Keratinocyte (primary cell): ENCODE measurements at regions not wholly inside any gene's neighbourhood (a gene's known extent, or its start where the extent isn't known, plus 50 kb on each side); places are given as distances from the start of the nearest gene placed in this dataset.

Source experiments
- EZH2 ChIP-seq: IDR thresholded peaks from one replicate; pipeline ENCODE4 v1.6.1; 2012; ENCODE audit warnings: inconsistent platforms, mild to moderate bottlenecking, low read length, moderate library complexity
- TF ChIP-seq, protein P1 (sequence below), 3 experiments: IDR thresholded peaks in 1 of 3; conservative IDR thresholded peaks in 1 of 3; optimal IDR thresholded peaks in 1 of 3; 2 replicates in 2 of 3; 3 replicates in 1 of 3; pipeline versions ENCODE3 to v1.5.1; 2011; ENCODE audit warnings: low read length in 3 of 3, mild to moderate bottlenecking in 3 of 3, moderate library complexity in 2 of 3, control low read depth in 1 of 3, inconsistent platforms in 1 of 3; ENCODE audit not compliant: insufficient read depth in 2 of 3; ENCODE audit errors: extremely low read depth in 1 of 3

DNA sequence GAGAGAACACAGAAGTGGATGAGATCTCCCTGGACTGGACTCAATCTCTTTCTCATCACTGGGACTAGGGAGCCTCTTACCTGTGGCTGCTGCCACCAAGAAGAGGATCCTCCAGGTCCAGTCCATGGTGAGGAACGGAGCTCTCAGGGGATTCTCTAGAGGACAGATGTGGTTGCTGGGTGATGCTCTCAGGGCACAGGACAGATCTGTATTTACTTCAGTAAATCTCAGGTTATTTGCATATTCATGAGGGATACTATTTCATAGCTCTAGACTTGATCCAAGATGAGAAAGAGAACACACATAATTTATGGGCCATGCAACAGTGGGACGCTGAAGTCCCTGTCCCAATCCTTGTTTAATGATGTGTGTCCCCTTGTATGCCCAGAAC is 460.5 kb downstream of the TMEM121 start:
- TF ChIP-seq, protein P1, sequence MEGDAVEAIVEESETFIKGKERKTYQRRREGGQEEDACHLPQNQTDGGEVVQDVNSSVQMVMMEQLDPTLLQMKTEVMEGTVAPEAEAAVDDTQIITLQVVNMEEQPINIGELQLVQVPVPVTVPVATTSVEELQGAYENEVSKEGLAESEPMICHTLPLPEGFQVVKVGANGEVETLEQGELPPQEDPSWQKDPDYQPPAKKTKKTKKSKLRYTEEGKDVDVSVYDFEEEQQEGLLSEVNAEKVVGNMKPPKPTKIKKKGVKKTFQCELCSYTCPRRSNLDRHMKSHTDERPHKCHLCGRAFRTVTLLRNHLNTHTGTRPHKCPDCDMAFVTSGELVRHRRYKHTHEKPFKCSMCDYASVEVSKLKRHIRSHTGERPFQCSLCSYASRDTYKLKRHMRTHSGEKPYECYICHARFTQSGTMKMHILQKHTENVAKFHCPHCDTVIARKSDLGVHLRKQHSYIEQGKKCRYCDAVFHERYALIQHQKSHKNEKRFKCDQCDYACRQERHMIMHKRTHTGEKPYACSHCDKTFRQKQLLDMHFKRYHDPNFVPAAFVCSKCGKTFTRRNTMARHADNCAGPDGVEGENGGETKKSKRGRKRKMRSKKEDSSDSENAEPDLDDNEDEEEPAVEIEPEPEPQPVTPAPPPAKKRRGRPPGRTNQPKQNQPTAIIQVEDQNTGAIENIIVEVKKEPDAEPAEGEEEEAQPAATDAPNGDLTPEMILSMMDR (optimal IDR thresholded peaks at IDR 0.05 in 1 of 3, IDR thresholded peaks at IDR 0.05 in 1 of 3, conservative IDR thresholded peaks at IDR 0.05 in 1 of 3; ENCODE audit: extremely low read depth in 1 of 3, insufficient read depth in 2 of 3, low read length in 3 of 3): no peak
- TF ChIP-seq EZH2: no peak
